C4-2B (cell line): ENCODE measurements at regions not wholly inside any gene's neighbourhood (a gene's known extent, or its start where the extent isn't known, plus 50 kb on each side); places are given as distances from the start of the nearest gene placed in this dataset.

Experiments
- ZFX ChIP-seq: fragments of 450-650 bp; IDR thresholded peaks from 2 replicates; pipeline ENCODE4 v1.6.1; 2017
- TF ChIP-seq, protein P1 (sequence below): fragments of 450-650 bp; conservative IDR thresholded peaks from 2 replicates; pipeline ENCODE4 v1.5.1; 2017; ENCODE audit warnings: mild to moderate bottlenecking

DNA sequence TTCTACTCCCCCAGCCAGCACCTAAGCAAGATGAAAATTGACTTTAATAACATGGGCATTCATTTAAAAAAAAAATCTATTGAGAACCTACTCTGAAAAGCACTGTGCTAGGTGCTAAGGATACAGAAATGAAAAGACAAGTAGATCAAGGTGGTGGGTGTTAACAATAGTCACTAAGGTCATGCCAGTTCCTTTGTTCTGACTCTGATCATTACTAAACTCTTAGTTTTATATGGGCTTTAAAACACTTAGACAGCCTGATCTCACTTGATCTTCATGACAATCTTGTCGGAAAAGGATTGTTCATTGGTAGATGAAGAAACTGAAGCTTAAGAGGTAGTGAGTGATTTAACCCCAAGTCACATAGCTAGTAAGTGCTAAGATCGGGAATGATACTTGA lies 285.7 kb upstream of the PRDM1 start:
- TF ChIP-seq, protein P1, sequence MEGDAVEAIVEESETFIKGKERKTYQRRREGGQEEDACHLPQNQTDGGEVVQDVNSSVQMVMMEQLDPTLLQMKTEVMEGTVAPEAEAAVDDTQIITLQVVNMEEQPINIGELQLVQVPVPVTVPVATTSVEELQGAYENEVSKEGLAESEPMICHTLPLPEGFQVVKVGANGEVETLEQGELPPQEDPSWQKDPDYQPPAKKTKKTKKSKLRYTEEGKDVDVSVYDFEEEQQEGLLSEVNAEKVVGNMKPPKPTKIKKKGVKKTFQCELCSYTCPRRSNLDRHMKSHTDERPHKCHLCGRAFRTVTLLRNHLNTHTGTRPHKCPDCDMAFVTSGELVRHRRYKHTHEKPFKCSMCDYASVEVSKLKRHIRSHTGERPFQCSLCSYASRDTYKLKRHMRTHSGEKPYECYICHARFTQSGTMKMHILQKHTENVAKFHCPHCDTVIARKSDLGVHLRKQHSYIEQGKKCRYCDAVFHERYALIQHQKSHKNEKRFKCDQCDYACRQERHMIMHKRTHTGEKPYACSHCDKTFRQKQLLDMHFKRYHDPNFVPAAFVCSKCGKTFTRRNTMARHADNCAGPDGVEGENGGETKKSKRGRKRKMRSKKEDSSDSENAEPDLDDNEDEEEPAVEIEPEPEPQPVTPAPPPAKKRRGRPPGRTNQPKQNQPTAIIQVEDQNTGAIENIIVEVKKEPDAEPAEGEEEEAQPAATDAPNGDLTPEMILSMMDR = no peak
- no peak for TF ChIP-seq ZFX
